GM18505 (cell line): ENCODE measurements at regions not wholly inside any gene's neighbourhood (a gene's known extent, or its start where the extent isn't known, plus 50 kb on each side); places are given as distances from the start of the nearest gene placed in this dataset.

ENCODE experiments used
- ATAC-seq: cut with Tn5 transposase; IDR thresholded peaks from one replicate; pipeline ENCODE4 v1.9.1; 2021; ENCODE audit not compliant: unreplicated experiment
- POLR2A ChIP-seq: IDR thresholded peaks from 4 replicates; pipeline ENCODE4 v1.6.1; 2011; ENCODE audit warnings: borderline replicate concordance; ENCODE audit not compliant: insufficient read depth, insufficient read length; ENCODE audit errors: extremely low read depth

GRCh38 chr13:104295537-104295936, 1229.3 kb upstream of the SLC10A2 start:
- ATAC-seq = no peak
- no peak for TF ChIP-seq POLR2A

- ATAC-seq = no peak
- no peak for TF ChIP-seq POLR2A
These were observed 1223.2 kb upstream of the SLC10A2 start for GRCh38 chr13:104289400-104289799.

GRCh38 chr13:104288496-104288895, 1222.3 kb upstream of the SLC10A2 start:
- no peak for ATAC-seq
- no peak for TF ChIP-seq POLR2A

GRCh38 chr13:104286566-104287290, 1220.5 kb upstream of the SLC10A2 start:
- ATAC-seq = no peak
- TF ChIP-seq POLR2A = no peak

GRCh38 chr13:104281910-104282309, 1215.7 kb upstream of the SLC10A2 start:
- TF ChIP-seq POLR2A = no peak
- ATAC-seq = no peak

GRCh38 chr13:104270731-104271130, 1204.5 kb upstream of the SLC10A2 start:
- TF ChIP-seq POLR2A = no peak
- no peak for ATAC-seq

- TF ChIP-seq POLR2A = no peak
These were observed 1201.1 kb upstream of the SLC10A2 start for GRCh38 chr13:104267206-104267811.

GRCh38 chr13:104256701-104257100, 1190.5 kb upstream of the SLC10A2 start:
- no peak for TF ChIP-seq POLR2A
- no peak for ATAC-seq

More at GRCh38 chr13:104267206-104267811, 1201.1 kb upstream of the SLC10A2 start:
- ATAC-seq = no peak

- no peak for TF ChIP-seq POLR2A
- ATAC-seq = no peak
These were observed 1187.0 kb upstream of the SLC10A2 start for GRCh38 chr13:104253063-104253680.

GRCh38 chr13:104251931-104252330, 1185.7 kb upstream of the SLC10A2 start:
- no peak for TF ChIP-seq POLR2A
- ATAC-seq = no peak

- no peak for TF ChIP-seq POLR2A
These were observed 1180.7 kb upstream of the SLC10A2 start for GRCh38 chr13:104246955-104247354.

GRCh38 chr13:104206450-104207044, 1140.3 kb upstream of the SLC10A2 start:
- no peak for ATAC-seq
- no peak for TF ChIP-seq POLR2A

More at GRCh38 chr13:104246955-104247354, 1180.7 kb upstream of the SLC10A2 start:
- no peak for ATAC-seq

GRCh38 chr13:104204177-104204576, 1138.0 kb upstream of the SLC10A2 start:
- ATAC-seq = no peak
- TF ChIP-seq POLR2A = no peak
